Muscle of leg (tissue), 3 donors: ENCODE measurements at regions not wholly inside any gene's neighbourhood (a gene's known extent, or its start where the extent isn't known, plus 50 kb on each side); places are given as distances from the start of the nearest gene placed in this dataset.

Experiments
- DNase-seq: peaks from one replicate; pipeline ENCODE4 v3.0.0; 2013
- H3K27ac ChIP-seq: one replicate; pipeline ENCODE4 v1.5.1; 2013; ENCODE audit warnings: mild to moderate bottlenecking, low read length, control low read depth
- H3K27me3 ChIP-seq: one replicate; pipeline ENCODE4 v1.6.1; 2013; ENCODE audit warnings: low read length; ENCODE audit not compliant: control insufficient read depth, insufficient read depth
- H3K36me3 ChIP-seq: one replicate; pipeline ENCODE4 v1.6.1; 2013; ENCODE audit warnings: low read length; ENCODE audit not compliant: control insufficient read depth, insufficient read depth
- H3K4me1 ChIP-seq: one replicate; pipeline ENCODE4 v1.6.1; 2013; ENCODE audit warnings: low read length; ENCODE audit not compliant: control insufficient read depth, insufficient read depth
- H3K4me3 ChIP-seq: one replicate; pipeline ENCODE4 v1.5.1; 2013; ENCODE audit warnings: low read length, control low read depth
- H3K9me3 ChIP-seq: replicated peaks from 2 replicates; pipeline ENCODE4 v1.6.1; 2013; ENCODE audit warnings: low read depth, low read length; ENCODE audit not compliant: control insufficient read depth
- WGBS: methylation state at CpG from one replicate; pipeline ENCODE4 v1.1.5; 2013; ENCODE audit warnings: missing lambda C conversion rate; ENCODE audit not compliant: insufficient coverage; 5-methylcytosine and 5-hydroxymethylcytosine counted together

DNA sequence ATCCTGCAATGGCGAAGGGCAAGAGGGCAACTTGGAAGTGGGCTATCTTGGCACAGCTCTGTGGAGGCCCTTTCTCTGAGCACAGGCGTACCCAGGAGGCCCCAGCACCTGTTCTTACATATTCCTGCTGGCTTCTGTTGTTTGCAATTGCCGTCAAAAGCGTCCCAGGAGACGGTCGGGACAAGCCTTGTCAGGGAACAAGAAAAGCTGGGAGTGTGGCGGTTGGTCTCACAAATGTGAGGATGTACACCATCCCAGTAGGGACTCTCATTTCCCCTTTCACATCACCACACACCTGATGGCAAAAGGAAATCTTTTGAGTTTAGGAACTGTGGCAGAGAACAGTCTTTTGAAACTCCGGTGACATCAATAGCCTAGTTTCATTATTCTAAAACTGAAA lies 94.7 kb upstream of the EFEMP1 start:
- Histone ChIP-seq H3K27ac (peak overlapping the region; percentile 22), H3K27me3 (no peaks in the 10 kb centered on the region), H3K4me3 (no peak overlapping the region), H3K9me3 (no peaks in the 10 kb centered on the region), H3K36me3 (no peaks in the 10 kb centered on the region), H3K4me1 (peaks cover 4% of the 10 kb centered on the region)
- 76% methylated on average over 2 of the region's 8 CpGs for WGBS
- no peak for DNase-seq

DNA sequence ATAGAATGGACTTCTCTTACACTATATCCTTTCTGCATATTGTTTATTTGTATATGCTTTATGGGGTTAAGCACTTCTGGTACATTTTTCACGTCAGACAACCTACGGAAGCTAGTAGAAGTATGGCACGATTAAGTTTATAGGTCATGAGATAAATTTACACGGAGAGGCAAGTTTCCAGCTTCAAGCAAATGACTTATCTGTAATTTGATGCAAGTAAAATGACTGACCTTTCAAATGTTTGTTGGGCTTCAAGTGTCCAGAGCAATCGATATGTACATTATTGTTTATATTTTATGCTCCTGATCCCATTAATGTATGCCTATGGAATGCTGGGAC lies 97.5 kb upstream of the EFEMP1 start:
- H3K27ac ChIP-seq = no peak overlapping the region
- H3K4me1 ChIP-seq = peaks cover 4% of the 10 kb centered on the region
- DNase-seq = no peak
- no peaks in the 10 kb centered on the region for H3K36me3 ChIP-seq
- H3K4me3 ChIP-seq = no peak overlapping the region
- 80% methylated on average over 1 of the region's 5 CpGs for WGBS
- no peaks in the 10 kb centered on the region for H3K9me3 ChIP-seq
- no peaks in the 10 kb centered on the region for H3K27me3 ChIP-seq

DNA sequence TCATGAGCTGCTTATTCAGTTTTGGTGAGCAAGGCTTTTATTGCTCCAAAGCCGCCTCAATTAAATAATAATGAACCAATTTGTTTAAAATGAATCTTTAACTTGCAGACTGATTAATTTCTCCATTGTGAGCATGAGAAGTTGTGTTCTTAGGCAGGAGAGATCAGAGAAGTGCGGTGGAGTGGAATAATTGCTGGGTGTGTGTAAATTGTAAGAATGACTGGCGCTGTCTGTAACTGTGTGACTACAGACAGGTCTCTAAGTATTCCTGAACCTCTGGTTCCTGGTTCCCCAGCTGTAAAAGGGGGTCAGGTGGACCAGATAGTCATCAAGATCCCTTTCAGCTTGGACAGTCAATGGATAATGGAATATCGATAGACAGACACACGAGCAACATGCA lies 98.0 kb upstream of the EFEMP1 start:
- no peak overlapping the region for H3K4me3 ChIP-seq
- H3K9me3 ChIP-seq = no peaks in the 10 kb centered on the region
- DNase-seq = no peak
- peaks cover 4% of the 10 kb centered on the region for H3K4me1 ChIP-seq
- no peak overlapping the region for H3K27ac ChIP-seq
- no peaks in the 10 kb centered on the region for H3K27me3 ChIP-seq
- H3K36me3 ChIP-seq = no peaks in the 10 kb centered on the region
- WGBS = 100% methylated on average over 2 of the region's 5 CpGs

DNA sequence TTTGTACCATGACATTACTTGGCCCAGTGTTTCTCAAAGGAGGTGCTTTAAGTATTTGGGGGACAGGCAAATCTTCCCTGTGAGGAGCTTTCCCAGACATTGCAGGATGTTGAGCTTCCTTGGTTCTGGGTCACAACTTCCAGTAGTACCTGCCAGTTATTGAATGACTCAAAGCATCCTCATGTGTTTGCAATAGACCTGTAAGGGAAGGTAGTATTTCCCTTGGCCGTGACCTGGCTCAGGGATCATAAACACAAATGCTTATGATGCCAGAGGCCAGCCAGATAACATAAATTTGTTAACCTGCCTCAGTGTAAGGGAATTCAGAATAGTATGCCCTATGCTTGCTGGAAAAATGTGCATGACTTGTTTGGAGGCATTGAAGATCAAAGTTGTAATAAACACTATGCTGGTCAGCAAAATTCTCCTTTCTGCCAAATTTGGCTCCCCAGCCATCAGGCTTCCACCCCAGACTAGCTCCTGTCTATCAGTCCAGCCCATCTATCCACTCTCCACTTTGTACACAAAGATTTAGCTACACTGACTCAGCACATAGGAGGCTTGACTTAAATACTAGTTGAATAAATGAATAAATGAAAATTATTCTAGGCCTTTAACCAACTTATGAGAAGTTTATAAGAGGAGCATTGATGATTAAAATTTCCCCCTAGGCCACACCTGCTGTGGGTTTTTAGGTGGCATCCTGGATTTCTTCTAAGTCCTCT lies 102.0 kb upstream of the EFEMP1 start:
- Histone ChIP-seq H3K36me3 (no peaks in the 10 kb centered on the region), H3K27ac (no peak overlapping the region), H3K27me3 (no peaks in the 10 kb centered on the region), H3K4me3 (no peak overlapping the region), H3K4me1 (no peaks in the 10 kb centered on the region), H3K9me3 (no peaks in the 10 kb centered on the region)
- no peak for DNase-seq
- 33% methylated on average over 1 of the region's 1 CpG for WGBS

DNA sequence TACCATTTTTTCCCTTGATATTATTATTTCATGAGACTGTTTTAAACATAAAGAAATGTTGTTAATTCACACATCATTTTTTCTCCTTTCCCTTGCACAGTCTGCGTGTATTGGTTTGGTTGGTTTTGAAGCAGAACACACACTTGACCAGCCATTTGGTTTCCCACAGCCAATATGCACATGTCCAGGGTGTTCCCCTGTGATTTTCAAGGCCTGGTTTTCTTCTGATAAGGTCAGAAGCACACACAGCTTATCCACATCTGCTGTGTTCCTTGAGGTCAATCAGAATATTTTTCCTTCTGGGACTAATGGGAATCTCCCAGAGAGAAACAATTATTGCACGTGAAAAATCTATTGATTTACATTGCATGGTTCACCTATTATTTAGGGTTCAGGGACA lies 103.2 kb upstream of the EFEMP1 start:
- no peak overlapping the region for H3K27ac ChIP-seq
- no peak overlapping the region for H3K4me3 ChIP-seq
- no CpG with 5 or more reads among the region's 2 CpGs for WGBS
- no peak for DNase-seq
- no peaks in the 10 kb centered on the region for H3K9me3 ChIP-seq
- no peaks in the 10 kb centered on the region for H3K27me3 ChIP-seq
- H3K36me3 ChIP-seq = no peaks in the 10 kb centered on the region
- no peaks in the 10 kb centered on the region for H3K4me1 ChIP-seq

DNA sequence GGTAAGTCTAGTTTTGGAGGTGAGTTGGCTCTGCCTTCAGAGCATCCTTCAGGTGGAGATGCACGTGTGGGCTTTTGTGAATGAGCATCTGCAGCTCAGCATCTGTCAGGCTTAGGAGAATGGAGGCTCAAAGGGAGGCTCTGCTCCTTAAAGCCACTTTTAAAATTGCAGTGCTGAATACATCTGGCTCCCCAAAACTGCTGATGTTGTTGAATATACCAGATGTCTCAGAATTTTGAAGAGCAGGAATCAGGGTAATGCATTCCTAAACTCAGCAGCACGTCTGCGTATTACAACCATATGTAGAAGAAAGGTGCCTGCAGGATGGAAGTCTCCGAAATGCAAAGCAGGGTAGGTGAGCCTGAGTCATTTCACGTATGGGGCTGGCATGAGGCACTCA lies 106.5 kb upstream of the EFEMP1 start:
- peak; percentile 37 for DNase-seq
- WGBS = 50% methylated on average over 1 of the region's 5 CpGs
- H3K9me3 ChIP-seq = no peaks in the 10 kb centered on the region

DNA sequence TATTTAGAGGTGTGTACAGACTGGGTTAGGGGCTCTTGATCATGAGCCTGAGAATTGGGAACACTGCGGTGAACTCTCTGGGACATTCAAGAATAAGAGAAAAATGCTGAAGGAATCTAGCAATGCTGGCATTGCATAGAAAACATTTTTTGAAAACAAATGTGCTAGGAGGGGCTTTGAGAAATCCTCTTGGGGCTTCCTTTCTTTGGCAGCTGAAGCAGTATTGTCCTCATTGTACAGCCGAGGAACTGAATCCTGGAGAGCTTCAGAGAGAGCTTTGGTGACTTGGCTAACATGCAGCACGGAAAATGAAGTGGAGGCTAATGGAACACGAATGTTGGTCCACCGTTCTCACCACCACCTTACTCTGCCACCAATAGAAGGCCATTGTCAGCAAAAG lies 107.3 kb upstream of the EFEMP1 start:
- Histone ChIP-seq H3K36me3 (no peaks in the 10 kb centered on the region), H3K4me1 (no peaks in the 10 kb centered on the region), H3K27ac (no peak overlapping the region), H3K9me3 (no peaks in the 10 kb centered on the region), H3K4me3 (no peak overlapping the region), H3K27me3 (no peaks in the 10 kb centered on the region)
- DNase-seq = peak; percentile 54
- 47% methylated on average over 4 of the region's 5 CpGs for WGBS

More for the DNA sequence above, 106.5 kb upstream of the EFEMP1 start:
- Histone ChIP-seq H3K4me3 (no peak overlapping the region), H3K36me3 (no peaks in the 10 kb centered on the region), H3K4me1 (no peaks in the 10 kb centered on the region), H3K27me3 (no peaks in the 10 kb centered on the region), H3K27ac (no peak overlapping the region)

DNA sequence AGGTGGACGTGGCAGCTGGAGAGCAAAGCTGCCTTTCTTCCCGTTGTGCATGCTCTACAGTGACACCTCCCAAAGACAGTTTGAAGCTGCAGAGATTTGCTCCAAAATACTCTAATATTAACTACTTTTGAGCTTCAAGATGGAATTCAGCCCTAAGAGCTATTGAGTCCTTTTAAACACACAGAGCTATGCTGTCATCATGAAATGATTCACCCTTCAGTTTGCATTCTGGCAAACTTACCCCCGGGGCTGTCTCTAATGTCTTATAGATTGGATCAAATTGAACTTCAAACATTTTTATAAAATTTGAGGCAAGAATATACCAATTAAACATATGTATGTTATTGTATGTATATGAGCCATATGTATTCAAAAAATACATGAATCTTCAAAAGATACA lies 110.7 kb upstream of the EFEMP1 start:
- DNase-seq = no peak
- Histone ChIP-seq H3K27me3 (no peaks in the 10 kb centered on the region), H3K36me3 (no peaks in the 10 kb centered on the region), H3K9me3 (no peaks in the 10 kb centered on the region), H3K27ac (no peak overlapping the region), H3K4me3 (no peak overlapping the region), H3K4me1 (no peaks in the 10 kb centered on the region)
- WGBS = no CpG with 5 or more reads among the region's 3 CpGs

DNA sequence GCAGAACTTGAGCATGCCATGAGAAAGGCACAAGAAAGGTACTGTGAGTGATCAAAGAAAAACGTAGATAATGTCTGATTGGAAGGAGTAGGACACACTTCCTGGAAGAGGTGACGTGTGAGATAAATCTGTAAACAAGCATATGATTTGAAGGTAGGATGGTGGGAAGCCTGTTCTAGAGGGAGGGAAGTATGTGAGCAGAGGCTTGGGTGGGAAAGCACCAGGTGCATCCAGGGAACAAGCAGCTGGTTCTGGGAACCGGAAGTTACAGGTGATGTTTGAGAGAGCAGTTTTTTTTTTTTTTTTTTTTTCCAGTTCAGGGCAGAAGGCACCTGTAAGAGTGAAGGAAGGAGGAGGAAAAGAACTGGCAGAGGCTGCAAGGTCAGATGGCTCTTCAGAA lies 116.6 kb upstream of the EFEMP1 start:
- H3K9me3 ChIP-seq = no peaks in the 10 kb centered on the region
- no peaks in the 10 kb centered on the region for H3K27me3 ChIP-seq
- no peaks in the 10 kb centered on the region for H3K4me1 ChIP-seq
- 56% methylated on average over 3 of the region's 3 CpGs for WGBS
- no peak overlapping the region for H3K4me3 ChIP-seq
- DNase-seq = no peak
- H3K27ac ChIP-seq = no peak overlapping the region
- H3K36me3 ChIP-seq = no peaks in the 10 kb centered on the region

DNA sequence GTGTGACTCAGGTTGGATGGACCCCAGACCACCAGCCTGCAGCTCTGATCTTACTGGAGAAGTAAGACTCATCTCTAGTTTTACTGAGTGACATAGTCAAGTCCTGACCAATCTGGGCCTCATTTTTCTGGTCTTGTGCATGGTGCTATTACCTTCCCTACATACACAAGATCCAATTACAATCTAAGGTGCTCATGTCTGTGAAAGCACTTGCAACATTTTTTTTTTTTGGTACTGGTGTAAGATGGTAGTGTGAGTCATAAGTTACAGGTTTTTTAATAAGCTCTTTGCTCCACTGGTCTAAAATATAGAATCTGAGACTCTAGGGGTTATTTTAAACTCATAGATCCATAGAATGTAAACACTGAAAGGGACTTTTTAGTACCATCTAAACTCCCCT lies 117.3 kb upstream of the EFEMP1 start:
- H3K27me3 ChIP-seq = no peaks in the 10 kb centered on the region
- H3K4me3 ChIP-seq = no peak overlapping the region
- H3K27ac ChIP-seq = no peak overlapping the region
- no peaks in the 10 kb centered on the region for H3K36me3 ChIP-seq
- no peak for DNase-seq
- H3K4me1 ChIP-seq = no peaks in the 10 kb centered on the region
- no peaks in the 10 kb centered on the region for H3K9me3 ChIP-seq

DNA sequence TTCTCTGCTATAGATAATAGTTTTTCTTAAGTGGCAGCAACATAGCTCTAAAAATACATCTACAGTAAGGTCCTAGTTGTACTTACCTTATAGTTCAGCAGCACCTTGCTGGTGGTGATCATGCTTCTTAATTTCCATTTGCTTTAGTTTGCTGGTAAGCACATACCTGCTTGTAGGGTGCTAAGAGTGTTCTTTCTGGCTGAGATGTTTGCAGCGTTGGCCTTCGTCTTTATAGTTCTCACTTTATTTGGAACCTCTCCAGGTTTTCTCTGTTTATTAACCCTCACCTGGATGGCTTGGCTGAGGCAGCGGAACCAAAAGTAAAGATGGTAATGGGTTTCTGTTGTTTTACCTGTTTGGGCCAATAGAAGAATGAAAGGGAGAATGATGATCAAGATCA lies 123.6 kb upstream of the EFEMP1 start:
- H3K9me3 ChIP-seq = no peaks in the 10 kb centered on the region
- no peak for DNase-seq
- H3K27me3 ChIP-seq = no peaks in the 10 kb centered on the region
- no peak overlapping the region for H3K27ac ChIP-seq
- no CpG with 5 or more reads among the region's 3 CpGs for WGBS
- no peak overlapping the region for H3K4me3 ChIP-seq
- H3K4me1 ChIP-seq = no peaks in the 10 kb centered on the region
- H3K36me3 ChIP-seq = no peaks in the 10 kb centered on the region
